ENCODE measurements at regions not wholly inside any gene's neighbourhood (a gene's known extent, or its start where the extent isn't known, plus 50 kb on each side); places are given as distances from the start of the nearest gene placed in this dataset.
"Not testable (repeated sequence)": the region's sequence is repeated elsewhere in the genome, so short reads cannot be mapped to it uniquely, and the experiment has no call there.

DNA sequence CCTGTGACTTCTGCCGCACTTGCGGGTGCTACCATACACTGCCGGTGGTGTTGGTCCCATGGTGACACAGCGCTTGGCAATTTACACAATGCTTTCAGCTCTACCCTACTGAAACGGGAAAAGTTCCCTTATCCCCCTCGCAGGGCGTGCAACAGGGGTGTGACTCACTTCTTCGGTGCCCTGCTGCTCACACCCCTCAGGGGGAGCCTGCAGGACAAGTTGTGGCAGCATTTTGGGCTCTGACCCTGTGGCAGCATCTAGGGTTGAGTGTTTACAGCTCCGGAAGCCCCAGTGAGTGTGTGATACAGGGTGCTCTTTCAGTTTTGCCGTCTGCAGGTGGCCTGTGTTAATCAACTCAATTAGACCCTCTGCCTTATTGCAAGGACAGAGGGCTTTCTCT lies 324.7 kb upstream of the RGMA start:
- DNase-seq = no peak

DNA sequence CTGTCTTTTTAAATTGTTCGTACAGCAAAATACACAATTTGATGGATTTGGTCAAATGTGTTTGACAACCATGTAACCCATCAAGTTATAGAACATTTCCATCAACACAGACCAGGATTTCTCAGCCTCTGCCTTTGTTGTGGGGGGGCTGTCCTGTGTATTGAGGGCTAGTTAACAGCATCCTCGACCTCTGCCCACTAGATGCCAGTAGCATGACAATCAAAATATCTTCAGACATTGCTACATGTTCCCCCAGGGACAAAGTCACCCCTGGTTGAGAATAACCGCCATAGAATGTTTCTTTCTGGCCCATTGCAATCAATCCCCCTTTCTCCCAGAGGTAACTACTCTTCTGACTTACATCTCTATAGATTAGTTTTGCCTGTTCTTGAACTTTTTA lies 310.1 kb upstream of the RGMA start:
- DNase-seq = no peak

DNA sequence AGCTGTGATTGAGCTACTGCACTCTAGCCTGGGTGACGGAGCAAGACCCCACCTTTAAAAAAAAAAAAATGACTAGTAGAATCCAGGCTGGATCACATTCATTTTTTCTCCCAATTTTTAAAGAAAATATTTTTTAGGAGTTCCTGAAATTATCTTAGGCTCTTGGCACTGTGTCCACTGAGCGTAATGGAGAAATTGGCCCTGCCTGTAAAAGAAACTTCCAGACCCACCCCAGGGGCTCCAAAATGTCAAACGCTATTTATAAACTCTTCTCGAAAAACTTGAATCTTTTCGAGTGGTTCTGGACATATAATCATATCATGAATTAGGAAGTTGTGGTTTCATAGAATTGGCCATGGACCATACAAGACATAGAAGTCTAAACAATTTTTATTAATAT lies 300.2 kb upstream of the RGMA start:
- DNase-seq = no peak

DNA sequence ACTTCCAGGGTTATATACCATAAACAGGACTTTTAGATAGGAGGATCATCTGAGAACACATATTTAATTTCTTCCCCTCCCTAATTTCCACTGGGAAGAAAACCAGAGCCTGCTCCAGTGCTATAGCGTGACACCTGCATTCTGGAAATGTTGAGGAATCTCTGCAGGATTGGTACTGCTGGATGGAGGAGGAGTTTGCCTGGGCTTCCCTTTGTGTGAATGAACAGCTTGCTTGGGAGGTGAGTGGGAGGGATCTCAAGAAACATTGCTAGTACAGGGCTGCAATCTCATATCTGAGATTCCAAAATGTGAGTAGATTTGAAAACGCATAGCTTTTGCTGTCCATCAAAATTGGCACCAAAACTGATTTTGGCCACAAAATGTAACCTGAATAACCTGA lies 295.9 kb upstream of the RGMA start:
- DNase-seq = no peak

DNA sequence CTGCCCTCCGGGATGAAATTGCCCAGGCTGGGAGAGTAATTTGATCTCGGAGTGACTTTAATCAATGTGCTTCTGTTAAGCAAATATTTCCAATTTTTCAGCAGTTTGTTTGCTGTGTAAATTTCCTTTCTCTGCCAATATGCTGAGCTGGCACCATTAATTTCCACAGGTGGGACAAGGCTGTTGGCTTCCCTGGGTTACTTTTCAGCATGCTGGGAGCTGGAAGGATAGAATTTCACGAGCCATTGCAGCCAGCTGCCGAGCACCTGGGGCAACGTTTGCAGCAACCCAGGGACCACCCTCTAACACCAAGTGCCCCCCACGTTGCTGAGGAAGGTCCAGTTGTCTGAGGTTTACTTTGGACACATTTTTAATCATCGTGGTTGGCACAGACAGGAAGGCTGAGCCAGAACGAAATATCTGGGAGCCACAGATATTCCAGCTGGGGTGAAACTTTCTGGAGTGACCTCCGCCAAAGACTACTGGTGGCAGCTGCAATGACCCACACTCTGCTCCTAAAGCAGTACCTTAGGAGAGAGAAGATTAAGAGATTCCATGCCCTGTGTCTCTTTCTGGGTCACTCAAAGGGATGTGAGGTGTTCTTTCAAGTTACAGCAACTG lies 293.3 kb upstream of the RGMA start:
- no peak for DNase-seq

DNA sequence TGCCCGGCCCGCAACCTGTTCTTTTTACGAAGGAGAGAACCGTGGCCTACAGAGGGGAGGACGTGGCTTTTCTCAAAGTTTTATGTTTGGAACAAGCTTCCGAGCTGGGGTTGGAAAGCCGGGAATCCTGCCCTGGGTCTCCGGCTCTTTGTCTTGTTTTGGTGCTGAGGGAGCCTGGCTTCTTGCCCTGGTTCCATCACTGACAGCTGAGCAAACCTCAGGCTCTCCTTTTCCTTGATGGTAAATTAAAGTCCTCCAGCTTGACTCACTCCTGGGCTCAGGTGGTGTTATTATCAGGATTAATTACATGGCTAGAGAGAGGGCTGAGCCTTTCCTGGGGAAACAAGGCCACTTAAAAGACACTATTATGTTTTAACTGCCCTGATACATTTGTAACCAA lies 289.5 kb upstream of the RGMA start:
- no peak for DNase-seq

DNA sequence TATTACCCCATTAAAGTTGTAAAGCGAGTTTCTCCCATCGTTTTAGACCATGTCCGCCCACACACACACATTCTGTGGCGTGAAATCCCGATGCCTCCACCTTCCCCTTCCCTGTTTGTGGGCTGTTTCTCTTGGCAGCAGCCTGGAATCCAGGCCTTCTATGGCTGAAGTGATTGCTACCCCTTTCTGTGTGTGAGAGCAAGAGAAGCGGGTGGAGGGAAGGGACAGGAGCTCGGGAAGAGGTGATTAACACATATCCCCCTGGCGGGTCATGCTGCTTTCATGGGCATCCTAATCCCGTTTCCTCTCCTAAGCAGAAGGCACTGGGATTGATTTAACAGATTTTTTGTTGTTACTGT lies 283.8 kb upstream of the RGMA start:
- no peak for DNase-seq

DNA sequence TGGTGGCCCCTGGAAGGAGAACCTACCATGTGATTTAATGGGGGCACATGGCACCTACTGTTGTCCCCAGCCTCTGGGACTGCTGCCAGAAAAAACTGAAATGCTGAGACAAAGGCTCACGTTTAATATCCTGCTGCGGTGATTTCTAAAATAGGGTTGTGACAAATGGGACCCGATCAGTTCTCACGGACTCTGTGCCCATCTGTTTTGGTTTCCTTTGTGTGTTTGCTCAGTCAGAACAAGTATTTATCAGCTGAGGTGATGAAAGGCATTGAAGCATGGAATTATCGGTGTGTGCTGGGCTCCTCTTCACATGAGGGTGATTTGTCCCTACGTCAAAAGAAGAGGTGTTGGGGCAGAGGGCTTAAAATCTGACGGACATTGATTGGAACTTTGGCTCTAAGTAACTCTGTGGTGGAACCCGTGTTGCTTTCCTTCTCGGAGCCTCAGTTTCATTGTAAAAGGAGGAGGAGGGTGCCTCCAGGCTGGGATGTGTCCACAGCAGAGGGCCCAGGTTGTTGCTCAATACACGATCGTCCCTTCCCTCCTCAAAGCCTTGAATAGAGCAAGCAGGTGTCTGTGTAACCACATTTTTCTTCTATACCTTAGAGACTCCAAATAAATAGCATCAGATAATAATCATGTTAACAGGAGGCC lies 283.3 kb upstream of the RGMA start:
- DNase-seq = no peak

DNA sequence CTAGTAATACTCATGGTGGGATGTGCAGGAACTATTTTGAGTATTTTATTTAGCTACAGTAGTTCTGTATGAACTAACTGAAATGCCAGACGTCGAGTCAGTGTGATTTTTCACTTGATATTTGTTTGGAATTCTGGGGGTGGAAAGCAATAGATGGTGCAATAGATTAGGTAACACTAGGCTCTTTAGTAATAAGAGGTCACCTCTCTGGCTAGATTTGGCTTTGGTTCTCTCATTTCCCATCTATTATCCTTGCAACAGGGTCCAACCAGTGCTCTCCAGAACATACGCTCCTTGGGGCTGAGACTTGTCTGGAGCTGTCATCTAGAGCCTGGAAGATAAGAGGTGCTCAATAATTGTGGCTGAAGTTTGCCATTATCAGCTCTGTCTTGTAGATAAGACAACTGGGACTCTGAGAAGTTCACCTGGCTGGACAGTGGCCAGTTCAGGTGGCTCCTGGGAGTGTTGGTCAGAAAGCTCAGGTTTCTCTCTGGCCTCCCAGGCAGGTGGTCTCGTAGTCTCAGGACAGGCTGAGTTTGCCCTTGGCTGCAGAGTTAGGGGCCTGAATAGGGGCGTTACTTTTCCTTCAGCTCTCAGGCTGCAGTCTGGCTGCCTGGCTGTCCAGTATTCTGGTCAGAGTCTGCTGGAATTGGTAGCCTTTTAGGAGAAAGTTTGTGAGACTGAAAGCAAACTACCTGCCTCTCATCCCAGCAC lies 277.5 kb upstream of the RGMA start:
- DNase-seq = no peak

DNA sequence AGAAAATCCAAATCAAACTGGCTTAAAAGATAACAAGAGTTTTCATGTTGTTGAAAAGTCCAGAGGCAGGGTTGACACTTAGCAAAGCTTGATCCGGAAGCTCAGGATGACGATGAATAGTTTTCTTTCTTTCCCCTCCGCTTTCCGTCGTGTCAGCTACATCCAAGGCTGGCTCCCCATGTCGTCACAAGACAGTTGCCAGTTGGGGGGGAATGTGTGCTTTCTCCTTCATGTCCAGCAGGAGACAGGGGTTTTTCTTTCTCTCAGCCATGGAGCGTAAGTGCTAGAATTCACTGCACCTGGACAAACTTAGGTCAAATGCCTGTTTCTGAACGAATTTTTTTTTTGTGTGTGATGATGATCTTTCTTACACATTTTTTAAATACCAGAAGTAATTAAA lies 273.8 kb upstream of the RGMA start:
- no peak for DNase-seq

DNA sequence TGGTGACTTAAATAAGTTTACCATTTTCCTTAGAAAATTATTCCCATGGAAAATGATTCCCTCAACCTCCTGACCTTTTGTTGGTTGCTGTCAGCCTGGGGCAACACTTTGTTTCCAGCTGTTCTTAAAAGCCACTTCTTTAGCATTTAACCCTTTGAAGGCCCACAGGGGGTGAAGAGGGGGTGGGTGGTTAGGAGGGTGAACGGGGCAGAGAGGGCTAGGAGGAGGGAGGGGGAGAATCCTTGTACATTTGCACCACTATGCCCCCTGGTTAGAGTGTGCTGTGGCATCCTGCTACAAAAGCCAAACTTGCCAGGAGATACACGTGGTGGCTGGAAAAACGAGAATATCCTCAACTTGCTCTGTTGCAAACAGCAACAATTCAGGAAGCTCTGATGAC lies 273.2 kb upstream of the RGMA start:
- DNase-seq = no peak

DNA sequence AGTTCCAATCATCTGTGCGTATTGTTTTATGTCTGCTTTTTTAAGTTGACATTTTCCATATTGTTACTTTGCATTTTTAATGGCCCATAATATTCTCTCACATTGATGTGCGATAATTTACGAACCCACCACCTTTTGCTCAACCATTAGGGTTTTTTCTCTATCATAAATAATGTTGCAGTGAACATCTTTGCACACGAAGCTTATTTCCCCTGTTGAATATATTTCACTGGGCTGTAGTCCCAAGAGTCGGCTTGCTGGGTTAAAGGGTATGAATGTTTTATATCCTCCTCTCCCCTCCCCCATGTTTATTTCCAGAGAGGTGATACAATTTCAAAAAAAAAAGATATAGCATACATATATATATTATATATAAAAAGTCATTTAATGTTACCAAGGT lies 272.7 kb upstream of the RGMA start:
- no peak for DNase-seq

DNA sequence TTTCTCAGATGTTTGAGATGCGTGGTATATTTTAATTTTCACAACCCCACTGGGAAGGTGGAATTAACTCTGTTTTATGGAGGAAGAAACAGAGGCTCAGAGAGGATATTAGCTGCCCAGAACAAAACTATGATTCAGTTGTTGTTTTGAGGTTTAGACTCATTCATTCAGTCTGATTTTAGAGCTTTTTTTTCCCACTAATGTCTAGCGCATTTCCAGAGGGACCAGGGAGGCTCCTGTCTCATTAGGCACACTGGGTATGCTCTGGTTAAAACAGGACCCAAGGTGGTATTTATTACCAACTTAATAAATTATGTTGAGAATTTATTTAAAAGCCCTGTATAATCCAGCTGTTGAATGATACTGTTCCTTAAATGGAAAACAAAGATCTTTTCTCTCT lies 272.0 kb upstream of the RGMA start:
- no peak for DNase-seq

DNA sequence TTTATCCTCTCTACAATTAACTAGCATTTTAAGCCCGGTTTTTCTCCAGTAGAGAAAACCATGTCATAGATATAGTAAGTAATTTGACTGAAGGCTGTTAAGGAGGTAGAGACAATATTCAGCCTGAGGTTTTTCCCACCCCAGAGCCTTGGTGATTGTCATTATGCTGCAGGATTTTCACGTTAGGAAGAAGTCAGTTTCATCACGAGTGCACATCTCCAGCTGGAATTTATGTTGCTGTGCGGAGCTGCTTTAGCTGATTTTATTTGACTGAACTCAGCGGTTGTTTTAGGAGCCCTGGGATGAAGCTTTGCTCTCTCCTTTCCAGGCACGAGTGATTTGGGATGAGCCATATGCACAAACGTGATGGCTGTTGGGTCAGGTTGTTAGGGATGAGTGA lies 271.3 kb upstream of the RGMA start:
- DNase-seq = no peak

DNA sequence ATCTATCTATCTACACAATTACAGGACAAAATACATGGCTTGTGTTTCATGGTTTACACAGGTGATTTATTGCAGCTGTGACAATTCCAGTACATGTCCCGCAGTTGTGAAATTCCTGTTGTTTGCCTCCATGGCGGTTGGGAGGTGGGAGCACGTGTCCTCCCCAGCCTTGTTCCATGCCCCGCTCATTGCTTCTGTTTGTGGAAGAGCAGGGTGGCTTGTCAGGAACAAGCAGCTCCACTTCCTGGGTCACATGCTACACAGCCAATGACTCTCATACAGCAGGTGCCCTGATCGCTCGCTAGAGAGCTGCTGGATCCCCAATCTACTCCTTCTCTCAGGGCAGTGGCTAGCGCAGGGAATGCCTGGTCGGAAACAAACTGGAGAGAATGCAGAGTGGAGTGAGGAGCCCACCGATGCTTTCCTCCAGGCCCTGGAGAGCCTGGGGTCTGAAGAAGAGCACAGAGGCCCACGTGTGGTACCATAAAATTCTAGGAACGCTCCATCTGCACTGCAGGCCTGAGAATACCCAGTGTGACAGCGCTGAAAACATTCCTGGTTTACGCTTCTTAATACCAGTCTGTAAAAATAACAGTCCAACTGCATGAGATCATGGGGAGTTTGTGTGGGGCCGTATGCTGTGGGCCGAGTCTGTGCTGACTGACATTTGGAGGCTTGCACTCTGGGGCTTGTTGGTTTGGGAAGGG lies 270.6 kb upstream of the RGMA start:
- DNase-seq = no peak

DNA sequence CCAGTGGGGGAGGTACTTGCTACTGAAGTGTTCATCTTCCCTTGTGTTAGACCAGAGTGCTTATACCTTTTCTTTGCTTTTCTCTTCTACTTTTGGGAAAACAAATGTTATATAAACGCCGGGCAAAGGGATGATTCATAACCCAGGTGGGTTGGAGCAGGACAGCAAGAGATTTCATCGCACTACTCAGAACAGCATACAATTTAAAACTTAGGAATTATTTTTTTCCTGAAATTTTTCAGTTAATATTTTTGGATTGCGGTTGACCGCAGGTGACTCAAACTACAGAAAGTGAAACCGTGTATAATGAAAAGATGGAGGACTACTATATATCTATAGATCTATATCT lies 270.0 kb upstream of the RGMA start:
- no peak for DNase-seq

DNA sequence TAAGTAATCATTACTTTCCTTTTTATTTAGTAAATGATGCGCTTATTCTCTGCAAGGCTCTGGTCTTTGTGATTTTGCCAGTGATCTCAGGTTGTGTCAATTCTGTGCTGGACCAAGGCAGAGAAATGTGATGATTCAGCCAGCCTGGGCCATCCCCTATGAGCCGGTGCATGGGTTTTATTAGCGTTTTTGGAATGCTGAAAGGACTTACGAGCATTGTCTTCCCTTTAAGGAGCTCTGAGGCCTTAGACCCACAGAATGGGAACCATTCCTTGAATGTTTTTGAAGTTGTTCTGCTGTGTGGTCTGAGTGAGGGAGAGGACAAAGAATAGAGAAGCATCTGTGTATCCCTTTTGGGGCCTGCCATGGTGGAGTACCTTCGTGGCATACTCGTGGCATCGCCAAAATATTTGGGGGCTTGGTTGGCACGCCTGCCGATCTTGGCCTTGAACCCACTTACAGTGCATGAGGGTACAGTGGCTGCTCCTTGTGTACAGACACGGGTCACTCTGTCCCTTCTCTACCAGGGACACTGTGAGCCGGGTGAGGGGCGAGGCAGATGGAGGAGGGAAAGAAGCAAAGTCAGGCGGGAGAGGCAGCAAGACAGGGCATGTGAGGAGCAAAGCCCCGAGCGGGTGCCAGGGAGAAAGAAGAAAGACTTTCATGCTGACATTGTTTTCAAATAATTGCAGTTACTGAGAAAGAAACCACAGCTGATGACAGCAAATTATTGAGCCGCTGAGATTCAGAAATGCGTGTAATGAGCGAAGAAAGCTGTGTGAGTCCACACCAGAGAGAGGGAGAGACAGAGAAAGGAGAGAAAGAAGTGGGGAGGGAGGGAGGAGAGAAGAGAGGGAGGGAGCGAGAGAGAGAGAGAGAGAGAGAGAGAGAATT lies 269.4 kb upstream of the RGMA start:
- no peak for DNase-seq

DNA sequence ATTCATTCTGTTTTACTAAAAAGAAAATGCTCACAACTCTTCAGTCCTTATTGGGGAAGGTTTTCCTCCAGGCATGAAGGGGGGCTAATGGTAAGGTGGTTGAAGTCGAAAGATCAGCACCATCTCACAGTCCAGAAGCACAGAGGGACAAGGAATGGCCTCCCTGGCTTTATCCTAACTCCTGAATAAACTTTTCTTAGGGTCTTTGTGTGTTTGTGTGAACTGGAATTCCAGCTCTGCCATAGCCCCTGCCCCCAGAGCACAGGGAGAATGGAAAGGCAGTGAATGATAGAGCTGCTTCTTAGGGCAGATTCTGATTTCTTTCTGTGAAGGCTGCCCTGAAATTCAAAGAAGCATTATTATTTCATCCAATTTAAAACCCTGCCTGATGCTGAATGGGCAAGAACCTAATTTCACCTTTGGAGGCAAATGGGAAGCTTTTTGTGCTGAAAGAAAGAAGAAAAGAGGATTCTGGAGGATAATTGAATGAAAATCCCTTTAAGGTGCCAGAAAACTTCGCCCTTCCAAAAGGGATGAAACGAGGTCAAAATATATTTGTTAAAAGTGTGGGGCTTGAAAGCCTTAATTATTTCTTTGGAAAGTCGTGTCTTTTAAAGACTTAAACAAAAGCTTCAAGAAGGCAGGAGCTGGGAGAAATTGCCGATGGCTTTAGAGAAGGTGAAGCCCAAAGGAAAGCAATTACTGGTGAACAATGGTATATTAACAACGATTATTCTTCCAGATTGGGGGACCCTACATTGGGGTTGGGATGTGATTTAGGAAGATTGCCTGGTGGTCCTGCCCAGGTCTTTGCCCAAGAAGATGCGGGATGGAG lies 259.9 kb upstream of the RGMA start:
- no peak for DNase-seq

DNA sequence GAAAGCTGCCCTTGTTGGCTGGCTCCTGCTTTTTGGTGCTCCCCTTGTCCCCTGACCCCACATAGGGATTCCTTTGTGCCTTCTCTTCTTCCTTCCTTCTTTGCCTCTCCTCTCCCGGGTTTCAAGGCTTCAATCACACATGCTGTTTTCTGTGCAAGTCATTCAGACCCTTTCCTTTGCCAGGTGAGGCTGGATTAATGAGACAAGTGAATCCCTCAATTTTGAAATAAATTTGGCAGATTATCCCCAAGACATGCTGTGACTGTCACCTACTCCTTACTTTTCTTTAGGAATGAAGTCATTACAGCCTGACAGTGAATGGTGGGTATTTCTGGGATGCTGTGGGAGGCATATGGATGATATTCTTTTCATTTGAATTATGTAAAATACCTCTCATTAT lies 259.0 kb upstream of the RGMA start:
- DNase-seq = no peak

DNA sequence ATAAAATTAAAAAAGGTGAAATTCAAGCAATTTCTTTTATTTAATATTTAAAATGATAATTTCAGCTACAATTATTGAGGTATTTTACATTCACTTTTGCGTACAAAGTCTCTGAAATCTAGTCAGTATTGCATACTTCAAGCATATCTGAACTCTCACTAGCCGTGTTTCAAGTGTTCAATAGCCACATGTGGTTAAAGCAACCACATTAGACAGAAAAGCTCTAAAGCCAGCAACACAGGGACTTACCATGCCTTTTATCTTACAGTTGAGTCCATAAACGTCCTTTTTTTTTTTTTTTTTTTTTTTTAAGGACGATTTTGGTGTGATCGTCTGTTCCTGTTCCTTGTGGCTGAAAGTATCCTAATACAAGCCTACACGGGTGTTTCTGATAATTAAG lies 257.0 kb upstream of the RGMA start:
- no peak for DNase-seq

DNA sequence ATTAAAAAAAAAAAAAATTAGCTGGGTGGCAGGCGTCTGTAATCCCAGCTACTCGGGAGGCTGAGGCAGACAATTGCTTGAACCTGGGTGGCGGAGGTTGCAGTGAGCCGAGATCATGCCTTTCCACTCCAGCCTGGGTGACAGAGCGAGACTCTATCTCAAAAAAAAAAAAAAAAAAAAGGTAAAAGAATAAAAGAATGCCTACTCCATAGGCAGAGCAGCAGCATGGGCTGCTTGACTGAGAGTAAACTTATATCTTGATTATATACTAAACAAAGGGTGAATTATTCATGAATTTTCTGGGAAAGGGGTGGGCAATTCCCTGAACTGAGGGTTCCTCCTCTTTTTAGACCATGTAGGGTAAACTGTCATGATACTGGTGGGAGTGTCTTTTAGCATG lies 254.4 kb upstream of the RGMA start:
- not testable (repeated sequence) for DNase-seq

DNA sequence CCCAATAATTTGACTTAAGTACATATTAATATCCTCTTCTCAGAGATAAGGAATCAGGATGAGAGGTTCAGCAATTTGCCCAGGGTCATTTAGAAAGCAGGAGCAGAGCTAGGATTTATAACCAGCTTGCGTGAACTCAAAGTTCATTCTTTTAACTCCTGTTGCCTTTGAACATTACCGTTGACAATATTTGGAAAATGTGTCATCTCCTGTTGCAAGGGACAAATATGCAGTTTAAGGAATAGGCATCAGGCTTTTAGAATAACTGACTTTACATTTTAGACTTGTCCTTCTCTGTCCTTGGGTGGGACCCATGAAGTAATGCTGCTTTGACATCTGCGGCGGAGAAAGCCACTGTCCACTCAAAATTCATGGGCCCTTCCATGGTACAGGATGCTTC lies 252.2 kb upstream of the RGMA start:
- DNase-seq = no peak
